ENCODE measurements at regions not wholly inside any gene's neighbourhood (a gene's known extent, or its start where the extent isn't known, plus 50 kb on each side); places are given as distances from the start of the nearest gene placed in this dataset.
"Not testable (repeated sequence)": the region's sequence is repeated elsewhere in the genome, so short reads cannot be mapped to it uniquely, and the experiment has no call there.

- TF ChIP-seq, protein P1, sequence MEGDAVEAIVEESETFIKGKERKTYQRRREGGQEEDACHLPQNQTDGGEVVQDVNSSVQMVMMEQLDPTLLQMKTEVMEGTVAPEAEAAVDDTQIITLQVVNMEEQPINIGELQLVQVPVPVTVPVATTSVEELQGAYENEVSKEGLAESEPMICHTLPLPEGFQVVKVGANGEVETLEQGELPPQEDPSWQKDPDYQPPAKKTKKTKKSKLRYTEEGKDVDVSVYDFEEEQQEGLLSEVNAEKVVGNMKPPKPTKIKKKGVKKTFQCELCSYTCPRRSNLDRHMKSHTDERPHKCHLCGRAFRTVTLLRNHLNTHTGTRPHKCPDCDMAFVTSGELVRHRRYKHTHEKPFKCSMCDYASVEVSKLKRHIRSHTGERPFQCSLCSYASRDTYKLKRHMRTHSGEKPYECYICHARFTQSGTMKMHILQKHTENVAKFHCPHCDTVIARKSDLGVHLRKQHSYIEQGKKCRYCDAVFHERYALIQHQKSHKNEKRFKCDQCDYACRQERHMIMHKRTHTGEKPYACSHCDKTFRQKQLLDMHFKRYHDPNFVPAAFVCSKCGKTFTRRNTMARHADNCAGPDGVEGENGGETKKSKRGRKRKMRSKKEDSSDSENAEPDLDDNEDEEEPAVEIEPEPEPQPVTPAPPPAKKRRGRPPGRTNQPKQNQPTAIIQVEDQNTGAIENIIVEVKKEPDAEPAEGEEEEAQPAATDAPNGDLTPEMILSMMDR (conservative IDR thresholded peaks at IDR 0.05; ENCODE audit: low read length): no peak
- H3K4me3 ChIP-seq (ENCODE audit: low read length): no peak overlapping the region
- DNase-seq (ENCODE audit: low read depth): no peak
Observed at GRCh38 chr6:144410059-144410458, 124.9 kb downstream of the UTRN start.

- not testable (repeated sequence) for H3K4me3 ChIP-seq (ENCODE audit: low read length); DNase-seq (ENCODE audit: low read depth)
Observed at GRCh38 chr6:144410574-144410973, 125.4 kb downstream of the UTRN start.

DNA sequence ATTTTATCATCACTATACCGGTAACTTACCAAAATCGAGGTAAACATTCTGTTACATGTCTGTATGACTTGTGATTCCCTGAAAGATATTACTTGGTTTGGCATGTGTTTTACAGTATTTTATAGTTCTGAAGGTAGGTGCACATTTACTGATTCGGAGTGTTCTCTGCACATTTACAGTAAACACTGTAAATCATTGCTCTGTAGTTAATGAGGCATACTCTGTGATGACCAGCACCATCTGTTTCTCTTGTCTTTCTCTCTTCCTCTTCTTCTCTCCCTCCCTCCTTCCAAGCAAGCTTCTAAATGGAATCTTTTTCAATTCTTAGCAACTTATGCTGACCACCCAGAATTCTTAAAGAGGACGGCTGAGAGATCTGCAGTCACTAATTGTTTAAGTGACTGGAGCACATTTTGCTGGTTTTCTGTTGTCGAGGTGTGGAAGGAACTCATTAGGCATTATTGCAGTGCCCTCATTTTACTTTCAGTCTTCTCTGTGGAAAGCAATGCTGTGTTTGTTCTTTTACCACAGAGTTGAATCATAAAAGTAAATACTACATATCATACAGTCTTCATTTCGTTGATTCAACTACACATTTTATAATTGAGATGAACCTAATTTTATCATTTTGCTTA lies 126.5 kb downstream of the UTRN start:
- DNase-seq (ENCODE audit: low read depth): peak; percentile 18
- TF ChIP-seq, protein P1 (conservative IDR thresholded peaks at IDR 0.05; ENCODE audit: low read length): no peak
- peak overlapping the region; percentile 4; the same call in 1 of the 2 replicates for H3K4me3 ChIP-seq (ENCODE audit: low read length)

- TF ChIP-seq, protein P1 (conservative IDR thresholded peaks at IDR 0.05; ENCODE audit: low read length): no peak
- DNase-seq (ENCODE audit: low read depth): no peak
- no peak overlapping the region for H3K4me3 ChIP-seq (ENCODE audit: low read length)
Observed at GRCh38 chr6:144413418-144413817, 128.3 kb downstream of the UTRN start.

- TF ChIP-seq, protein P1 (conservative IDR thresholded peaks at IDR 0.05; ENCODE audit: low read length): no peak
- no peak overlapping the region for H3K4me3 ChIP-seq (ENCODE audit: low read length)
- peak; percentile 59 for DNase-seq (ENCODE audit: low read depth)
Observed at GRCh38 chr6:144415014-144415413, 129.9 kb downstream of the UTRN start.

DNA sequence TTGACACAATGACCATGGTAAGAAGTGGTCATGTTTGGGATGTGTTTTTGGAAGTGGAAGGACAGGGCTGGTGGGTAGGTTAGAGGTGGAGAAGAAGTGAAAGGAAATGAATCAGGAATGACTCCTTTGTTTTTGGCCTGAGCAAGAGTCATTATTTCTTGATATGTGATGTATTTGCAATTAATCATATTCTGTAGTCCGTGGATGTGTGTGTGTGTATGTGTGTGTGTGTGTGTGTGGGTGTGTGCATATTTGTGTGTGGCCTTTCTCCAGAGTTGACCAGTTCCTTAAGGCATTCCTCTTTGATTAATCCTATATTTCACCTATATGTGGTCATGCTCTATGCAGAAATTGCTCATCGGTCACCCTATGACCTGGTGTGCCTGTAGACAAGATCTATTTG lies 130.7 kb downstream of the UTRN start:
- peak; percentile 62 for DNase-seq (ENCODE audit: low read depth)
- TF ChIP-seq, protein P1 (conservative IDR thresholded peaks at IDR 0.05; ENCODE audit: low read length): no peak
- H3K4me3 ChIP-seq (ENCODE audit: low read length): no peak overlapping the region

DNA sequence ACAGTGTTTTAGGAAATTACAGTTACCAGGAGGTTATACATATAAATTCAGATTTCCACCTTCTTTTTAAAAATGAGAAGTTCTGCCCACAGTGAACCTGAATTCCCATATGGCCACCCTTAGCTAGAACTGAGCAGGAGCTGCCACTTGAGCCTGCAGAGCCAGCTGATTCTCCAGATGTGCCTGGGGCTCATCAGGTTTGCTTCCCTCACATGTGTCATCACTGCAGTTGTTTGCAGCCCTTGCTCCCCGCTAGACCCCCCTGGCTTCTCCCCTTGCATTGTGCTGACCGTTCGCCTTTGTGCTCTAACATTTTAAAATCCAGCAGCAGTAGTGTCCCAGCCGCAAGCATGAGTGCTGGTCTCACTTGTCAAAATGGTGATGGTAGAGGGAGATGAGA lies 131.1 kb downstream of the UTRN start:
- H3K4me3 ChIP-seq (ENCODE audit: low read length): no peak overlapping the region
- TF ChIP-seq, protein P1 (conservative IDR thresholded peaks at IDR 0.05; ENCODE audit: low read length): no peak

More for the DNA sequence above, 131.1 kb downstream of the UTRN start:
- DNase-seq (ENCODE audit: low read depth): no peak

Measured in AG10803 (cell line).